NCI-H1048 (cell line): ENCODE measurements at regions not wholly inside any gene's neighbourhood (a gene's known extent, or its start where the extent isn't known, plus 50 kb on each side); places are given as distances from the start of the nearest gene placed in this dataset.
A peak's percentile ranks its signal among the peaks of the same experiment; 100 is the strongest.
"Not testable (repeated sequence)": the region's sequence is repeated elsewhere in the genome, so short reads cannot be mapped to it uniquely, and the experiment has no call there.

Experiments used
- DNase-seq: peaks from one replicate; lab custom pipeline; 2025; lab: John Stamatoyannopoulos, UW

GRCh38 chr6:15924893-15925292 is 204.0 kb upstream of the MYLIP start:
- no peak for DNase-seq

- no peak for DNase-seq
Measured at GRCh38 chr6:15922510-15923250, 206.2 kb upstream of the MYLIP start.

DNA sequence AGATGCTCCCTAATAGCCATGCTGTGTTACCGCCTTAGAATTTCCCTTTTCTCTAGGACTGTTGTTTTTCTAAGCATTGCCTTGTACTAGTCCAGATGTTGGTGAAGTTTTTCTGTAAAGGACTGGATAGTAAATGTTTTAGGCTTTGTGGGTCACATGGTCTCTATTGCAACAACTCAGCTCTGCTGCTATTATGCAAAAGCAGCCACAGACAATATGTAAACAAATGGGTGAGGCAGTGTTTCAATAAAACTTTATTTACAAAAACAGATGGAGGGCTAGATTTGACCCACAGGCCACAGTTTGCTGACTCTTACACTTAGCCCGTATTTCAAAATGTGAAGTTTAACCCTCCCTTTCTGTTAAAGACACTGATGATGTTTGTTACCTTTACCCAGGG is 207.6 kb upstream of the MYLIP start:
- no peak for DNase-seq

- no peak for DNase-seq
Measured at GRCh38 chr6:15916581-15916980, 212.3 kb upstream of the MYLIP start.

DNA sequence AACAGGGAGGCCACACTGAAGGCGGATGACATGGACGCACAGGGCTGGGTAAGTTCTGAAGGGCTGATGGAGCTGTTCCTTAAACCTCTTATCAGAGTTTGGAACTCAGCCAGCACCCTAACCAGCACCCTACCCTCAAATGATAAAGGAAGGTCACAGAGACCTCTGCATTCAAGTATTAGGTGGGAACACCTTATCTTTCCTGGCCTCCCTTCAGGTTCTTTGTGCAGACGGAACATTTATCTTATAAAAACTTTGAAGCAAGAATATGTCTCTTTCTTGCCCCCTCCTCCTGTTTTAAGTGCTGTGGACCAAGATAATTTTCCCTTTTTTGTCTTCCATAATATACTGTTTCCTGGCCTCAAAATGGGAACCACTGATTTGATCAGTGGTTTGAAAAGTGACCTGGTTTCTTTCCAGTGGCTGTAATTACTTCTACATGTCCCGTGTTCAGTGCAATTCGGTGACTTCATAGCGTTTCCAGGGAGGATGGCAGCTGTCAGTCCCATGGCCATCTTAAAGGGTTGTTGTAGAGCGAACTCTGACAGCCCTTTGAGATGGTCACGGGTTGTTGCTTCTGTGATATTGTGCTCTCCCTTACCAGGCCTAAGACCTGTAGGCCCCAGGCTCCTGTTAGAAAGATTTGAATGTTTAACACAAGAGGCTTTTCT is 213.2 kb upstream of the MYLIP start:
- no peak for DNase-seq

DNA sequence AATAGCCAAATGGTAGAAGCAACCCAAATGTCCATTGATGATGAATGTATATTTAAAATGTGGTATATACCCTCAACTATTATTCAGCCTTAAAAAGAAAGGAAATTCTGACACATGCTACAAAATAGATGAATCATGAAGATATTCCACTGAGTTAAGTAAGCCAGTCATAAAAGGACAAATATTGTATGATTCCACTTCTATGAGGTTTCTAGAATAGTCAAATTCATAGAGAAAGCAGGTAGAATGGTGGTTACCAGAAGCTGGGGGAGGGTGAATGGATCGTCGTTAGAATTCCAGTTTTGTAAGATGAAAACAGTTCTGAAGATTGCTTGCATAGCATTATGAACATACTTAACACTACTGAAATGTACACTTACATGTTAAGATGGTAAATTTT is 214.3 kb upstream of the MYLIP start:
- DNase-seq = no peak

DNA sequence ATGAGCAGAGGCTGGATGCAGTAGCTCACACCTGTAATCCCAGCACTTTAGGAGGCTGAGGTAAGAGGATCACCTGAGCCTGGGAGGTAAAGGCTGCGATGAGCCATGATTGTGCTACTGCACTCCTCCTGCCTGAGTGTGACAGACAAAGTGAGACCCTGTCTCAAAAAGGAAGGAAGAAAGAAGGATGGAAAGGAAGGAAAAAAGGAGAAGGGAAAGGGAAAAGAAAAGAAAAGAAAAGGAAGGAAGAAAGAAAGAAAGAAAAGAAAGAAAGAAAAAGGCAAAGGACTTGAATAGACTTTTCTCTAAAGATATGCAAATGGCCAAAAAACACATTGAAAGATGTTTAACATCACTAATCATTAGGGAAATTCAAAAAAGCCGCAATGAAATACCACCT is 215.3 kb upstream of the MYLIP start:
- no peak for DNase-seq

GRCh38 chr6:15912505-15913400 is 216.1 kb upstream of the MYLIP start:
- no peak for DNase-seq

DNA sequence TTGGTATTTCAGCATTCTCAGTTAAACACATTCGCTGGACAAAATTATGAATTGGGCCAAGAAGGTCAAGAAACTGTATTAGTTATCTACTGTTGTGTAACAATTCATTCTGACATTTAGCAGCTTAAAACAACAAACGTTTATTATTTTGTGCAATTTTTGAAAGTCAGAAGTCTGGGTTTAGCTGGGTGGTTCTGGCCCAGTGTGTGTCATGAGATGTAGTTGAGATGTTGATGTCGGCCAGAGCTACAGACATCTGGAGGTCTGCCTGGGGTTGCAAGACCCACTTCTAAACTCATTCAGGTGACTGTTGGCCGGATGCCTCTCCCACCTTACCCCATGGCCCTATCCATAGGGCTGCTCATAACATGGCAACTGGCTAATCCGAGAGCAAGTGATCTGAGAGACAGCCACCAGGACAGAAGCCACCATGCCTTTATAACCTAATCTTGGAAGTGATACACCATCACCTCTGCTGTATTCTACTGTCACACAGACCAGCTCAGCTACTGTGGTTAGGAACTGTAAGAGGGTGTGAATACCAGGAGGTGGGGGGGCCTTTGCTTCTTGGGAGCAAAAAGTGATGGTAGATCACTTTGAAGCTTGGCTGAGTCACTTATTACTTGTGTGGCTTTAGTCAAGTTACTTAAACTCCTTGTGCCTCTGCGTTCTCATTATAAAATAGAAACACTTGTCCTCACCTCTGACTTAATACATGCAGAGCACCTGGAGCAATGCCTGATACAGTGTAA is 217.0 kb upstream of the MYLIP start:
- DNase-seq = no peak

DNA sequence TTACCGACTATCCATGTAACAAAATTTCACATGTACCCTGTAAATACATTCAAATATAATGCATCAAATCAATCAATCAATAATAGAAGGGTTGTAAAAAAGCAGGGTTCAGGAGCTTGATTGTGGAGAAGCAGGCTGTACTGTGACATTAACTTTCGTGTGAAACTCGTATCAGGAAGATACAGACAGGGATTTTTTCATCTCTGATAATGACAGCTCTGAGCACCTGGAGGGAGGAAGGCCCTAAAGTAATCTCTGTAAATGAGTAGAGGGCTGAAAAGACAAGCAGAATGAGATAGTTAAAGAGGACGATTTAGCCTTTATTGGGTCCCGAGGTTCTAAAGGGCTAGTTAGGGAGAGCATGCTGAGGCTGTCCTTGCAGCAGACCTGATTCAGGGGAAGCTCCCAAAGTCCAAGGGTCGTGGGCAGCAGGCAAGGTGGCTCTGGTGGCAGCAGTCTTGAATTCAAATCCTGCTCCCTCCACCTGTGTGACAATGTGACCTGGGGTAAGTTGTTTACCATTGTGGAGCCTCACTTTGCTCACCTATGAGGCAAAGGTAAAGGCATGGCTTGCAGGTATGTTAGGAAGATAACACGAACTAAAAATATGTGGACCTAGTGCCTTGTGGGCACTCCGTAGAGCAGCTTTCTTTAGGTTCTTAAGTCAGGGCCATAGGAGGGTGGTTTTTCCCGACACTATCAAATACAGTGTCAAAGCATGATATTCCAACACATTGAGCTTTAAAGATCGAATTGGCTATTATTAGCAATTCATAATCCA is 219.4 kb upstream of the MYLIP start:
- DNase-seq = no peak

DNA sequence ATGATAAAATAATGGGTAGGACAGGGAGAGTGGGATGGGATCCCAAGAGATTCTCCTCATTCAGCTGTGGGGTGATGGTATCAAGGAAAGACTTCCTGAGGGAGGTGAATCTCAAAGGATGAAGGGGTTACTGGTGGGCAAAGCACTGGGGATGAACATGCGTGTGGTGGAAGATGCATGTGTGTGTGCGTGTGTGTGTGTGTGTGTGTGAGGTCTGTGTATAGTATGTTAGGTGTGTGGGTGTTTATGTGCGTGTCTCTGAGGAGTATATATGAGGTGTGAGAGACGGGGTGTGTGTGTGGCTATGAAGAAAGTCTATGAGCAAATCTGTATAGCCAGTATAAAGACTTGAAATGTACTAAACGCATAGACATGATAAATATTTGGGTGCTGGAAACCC is 220.0 kb upstream of the MYLIP start:
- DNase-seq = no peak

DNA sequence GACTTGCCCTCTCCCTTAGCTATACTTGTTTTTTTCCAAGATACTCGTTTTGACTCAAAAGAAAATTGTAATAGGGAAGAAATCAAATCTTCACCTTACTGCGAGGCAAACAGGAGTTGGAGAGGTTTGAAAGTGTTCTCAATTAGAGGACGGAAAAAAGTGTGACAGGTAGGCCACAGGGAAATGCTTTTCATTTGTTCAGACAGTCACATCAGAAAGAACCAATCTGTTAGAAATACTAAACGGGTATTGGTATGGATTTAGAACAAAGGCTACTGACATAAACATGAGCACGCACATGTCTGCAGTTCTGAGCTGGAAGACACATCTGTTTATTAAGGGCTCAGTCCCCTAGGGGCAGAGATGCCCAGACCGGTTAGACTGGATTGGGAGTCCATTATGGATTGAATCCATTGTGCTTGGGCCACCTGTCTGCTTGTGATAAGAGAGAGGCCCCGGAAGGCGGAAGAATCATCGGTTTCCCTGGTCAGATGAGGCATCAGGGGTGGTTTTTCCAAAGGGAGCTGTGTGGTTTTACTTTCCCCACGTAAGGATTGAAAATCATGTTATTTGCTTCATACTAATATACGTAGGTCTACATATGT is 220.9 kb upstream of the MYLIP start:
- DNase-seq = peak; percentile 57

DNA sequence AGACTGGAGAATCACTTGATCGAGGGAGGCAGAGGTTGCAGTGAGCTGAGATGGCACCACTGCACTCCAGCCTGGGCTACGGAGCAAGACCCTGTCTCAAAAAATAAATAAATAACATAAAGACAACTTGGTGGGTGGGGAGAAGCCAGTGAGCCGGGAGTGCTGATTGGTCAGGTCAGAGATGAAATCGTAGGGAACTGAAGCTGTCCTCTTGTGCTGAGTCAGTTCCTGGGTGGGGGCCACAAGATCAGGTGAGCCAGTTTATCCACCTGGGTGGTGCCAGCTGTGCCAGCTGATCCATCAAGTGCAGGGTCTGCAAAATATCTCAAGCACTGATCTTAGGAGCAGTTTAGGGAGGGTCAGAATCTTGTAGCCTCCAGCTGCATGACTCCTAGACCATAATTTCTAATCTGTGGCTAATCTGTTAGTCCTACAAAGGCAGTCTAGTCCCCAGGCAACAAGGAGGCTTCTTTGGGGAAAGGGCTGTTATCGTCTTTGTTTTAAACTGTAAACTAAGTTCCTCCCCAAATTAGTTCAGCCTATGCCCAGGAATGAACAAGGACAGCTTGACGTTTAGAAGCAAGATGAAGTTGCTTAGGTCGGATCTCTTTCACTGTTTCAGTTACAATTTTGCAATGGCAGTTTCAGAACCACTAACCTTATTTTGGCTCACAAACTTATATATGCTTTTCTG is 221.5 kb upstream of the MYLIP start:
- DNase-seq = not testable (repeated sequence)

DNA sequence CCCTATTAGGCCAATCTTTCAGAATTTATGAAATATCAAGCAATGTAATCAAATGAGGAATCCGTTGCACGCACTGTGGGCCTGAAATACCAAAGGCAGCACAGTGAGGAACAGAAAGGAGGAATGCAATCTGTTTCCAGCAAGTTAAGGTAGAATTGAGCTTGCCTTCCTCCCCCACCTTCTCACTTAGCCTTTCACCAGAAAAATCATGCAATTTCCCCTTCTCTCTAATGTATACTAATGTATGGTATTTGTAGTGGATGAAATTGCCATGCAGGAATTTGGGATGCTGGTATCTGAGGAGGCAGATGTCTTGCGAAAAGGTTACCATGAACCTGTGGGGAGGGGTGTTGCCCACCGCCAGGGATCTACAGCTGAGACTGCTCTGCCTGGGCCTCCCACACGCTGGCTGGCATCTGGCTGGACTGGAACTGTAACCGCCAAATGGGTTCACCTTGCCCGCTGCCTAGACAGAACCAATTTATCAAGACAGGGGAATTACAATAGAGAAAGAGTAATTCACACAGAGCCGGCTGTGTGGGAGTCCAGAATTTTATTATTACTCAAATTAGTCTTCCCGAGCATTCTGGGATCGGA is 222.4 kb upstream of the MYLIP start:
- DNase-seq = no peak

DNA sequence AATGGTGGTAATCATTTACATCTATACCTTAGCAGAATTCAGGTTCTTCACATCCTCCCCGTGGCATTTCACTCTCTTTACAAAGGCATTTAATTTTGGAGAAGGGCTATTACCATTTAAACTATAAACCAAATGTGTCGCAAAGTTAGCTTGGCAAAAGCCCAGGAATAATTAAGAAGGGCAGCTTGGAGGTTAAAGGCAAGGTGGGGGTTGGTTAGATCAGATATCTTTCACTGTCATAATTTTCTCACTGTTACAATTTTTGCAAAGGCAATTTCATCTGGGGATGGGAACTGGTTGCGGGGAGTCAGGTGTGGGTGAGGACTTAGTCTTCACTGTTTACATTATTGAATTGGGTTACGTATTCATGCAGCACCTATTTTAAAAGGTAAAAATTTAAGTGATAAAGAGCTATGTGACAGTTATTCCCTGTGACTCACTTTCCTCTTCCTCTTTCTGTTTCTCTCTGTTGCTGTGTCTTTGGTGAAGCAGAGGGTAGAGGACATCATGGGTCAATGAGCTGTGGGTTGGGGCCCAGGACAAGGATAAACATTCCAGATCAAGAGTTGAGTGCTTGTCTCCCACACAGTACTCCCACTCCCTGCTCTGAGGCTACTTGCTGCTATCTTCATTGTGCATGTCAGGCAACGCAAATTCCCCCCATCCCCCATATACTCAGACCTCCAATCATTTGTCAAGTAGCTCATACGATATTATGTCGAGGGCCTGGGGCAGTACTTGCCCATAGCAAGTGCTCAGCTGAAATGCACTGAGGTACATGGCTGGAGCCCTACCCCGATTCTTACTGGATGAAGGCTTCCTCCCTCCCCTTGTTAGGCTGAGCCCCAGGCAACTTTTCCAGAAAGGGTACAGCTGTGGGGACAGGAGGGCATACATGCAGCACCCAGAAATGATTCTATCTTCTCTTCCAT is 223.1 kb upstream of the MYLIP start:
- DNase-seq = no peak

GRCh38 chr6:15904651-15905376 is 224.1 kb upstream of the MYLIP start:
- DNase-seq = no peak

DNA sequence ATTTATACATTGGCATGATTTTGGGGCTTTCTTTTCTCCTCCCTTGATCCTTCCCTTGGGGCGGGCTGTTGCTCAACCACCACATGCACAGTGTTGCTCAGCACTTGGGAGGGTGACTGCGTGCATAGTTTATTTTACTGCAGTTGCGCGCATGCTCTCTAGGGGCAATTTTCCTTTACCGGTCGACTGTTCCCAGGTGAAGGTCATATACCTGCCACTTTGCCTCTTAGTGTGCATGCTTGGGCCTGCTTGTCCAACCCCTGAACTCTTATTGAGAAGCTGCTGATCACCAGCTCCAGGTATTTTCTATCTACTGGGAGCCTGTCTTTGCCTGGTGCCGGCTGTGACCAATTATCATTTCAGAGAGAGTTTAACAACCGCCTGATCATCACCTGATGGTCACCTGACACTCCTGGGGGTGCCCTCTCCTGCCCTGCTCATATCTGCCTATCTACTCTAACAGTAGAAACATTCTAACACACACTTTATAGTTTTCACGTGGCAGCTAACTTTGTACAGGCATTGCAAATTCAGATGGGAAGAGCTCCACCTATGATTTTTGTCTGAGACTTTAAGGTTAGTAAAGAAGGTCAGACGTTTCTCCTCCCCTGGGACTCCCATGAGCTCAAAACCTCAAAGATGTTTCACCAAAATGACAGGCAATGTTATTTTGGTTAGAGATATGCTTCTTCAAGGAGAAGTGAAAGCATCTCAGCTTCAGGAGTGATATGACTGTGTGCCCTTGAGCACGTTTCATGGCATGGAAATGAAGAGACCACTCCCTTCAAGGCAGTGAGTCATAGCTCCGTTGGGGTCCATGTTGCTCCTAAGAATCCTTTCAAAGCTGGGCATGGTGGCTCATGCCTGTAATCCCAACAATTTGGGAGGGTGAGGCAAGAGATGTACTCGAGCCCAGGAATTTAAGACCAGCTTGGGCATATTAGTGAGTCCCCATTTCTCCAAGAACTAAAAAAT is 227.5 kb upstream of the MYLIP start:
- no peak for DNase-seq
